Retinal pigment epithelial cell (primary cell): ENCODE measurements at regions not wholly inside any gene's neighbourhood (a gene's known extent, or its start where the extent isn't known, plus 50 kb on each side); places are given as distances from the start of the nearest gene placed in this dataset.

ENCODE experiments used
- DNase-seq: peaks from one replicate; pipeline ENCODE4 v3.0.0-alpha.2; 2010; ENCODE audit warnings: low read depth
- H3K4me3 ChIP-seq: 2 replicates; pipeline ENCODE4 v1.5.1; 2011; ENCODE audit warnings: mild to moderate bottlenecking, low read length, control low read depth, moderate library complexity
- CTCF ChIP-seq: conservative IDR thresholded peaks from 2 replicates; pipeline ENCODE4 v1.5.1; 2011; ENCODE audit warnings: low read depth, low read length, control low read depth, inconsistent platforms

- H3K4me3 ChIP-seq: no peak overlapping the region
- no peak for TF ChIP-seq CTCF
- no peak for DNase-seq
Observed at GRCh38 chr1:29777522-29777921, 541.2 kb downstream of the PTPRU start.

DNA sequence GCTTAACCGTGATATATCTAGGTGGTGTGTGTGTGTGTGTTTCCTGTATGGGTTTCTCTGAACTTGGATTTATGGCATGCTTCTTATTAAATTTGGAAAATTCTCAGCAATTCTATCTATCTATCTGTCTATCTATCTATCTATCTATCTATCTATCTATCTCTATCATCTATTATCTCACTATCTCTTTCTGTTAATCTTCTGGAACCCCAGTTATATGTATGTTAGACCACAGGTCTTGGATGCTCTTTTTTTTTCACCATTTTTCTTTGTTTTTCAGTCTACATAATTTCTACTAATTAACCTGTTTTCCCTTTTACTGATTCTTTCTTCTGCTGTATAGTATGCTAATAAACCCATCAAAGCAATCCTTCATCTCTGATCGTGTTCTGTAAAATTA lies 538.0 kb downstream of the PTPRU start:
- no peak for TF ChIP-seq CTCF
- no peak overlapping the region for H3K4me3 ChIP-seq
- DNase-seq: no peak

DNA sequence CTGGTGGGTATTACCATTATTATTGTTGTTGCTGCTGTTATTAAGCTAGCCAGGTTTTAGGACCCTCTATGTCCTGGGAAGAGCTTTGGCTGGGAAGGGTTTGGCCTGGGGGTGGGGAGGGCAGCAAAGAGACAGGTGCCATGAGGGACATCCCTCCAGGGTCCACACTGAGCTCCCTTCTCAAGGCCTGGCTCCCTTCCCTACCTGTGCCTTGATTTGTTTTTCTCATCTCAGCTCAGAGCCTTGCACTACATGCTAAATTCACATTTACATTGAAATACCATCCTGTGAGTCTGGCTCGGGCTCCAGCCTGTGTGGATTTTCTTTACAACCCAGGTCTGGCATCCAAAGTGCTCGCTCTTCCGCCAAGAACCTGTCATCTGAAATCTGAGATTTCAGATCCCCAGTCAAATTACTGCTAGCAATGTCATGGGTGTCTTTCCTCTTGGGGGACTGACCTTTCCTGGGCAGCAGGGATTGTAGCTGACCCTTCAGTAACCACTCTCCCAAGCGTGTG lies 536.3 kb downstream of the PTPRU start:
- no peak for DNase-seq
- TF ChIP-seq CTCF: no peak
- H3K4me3 ChIP-seq: no peak overlapping the region

DNA sequence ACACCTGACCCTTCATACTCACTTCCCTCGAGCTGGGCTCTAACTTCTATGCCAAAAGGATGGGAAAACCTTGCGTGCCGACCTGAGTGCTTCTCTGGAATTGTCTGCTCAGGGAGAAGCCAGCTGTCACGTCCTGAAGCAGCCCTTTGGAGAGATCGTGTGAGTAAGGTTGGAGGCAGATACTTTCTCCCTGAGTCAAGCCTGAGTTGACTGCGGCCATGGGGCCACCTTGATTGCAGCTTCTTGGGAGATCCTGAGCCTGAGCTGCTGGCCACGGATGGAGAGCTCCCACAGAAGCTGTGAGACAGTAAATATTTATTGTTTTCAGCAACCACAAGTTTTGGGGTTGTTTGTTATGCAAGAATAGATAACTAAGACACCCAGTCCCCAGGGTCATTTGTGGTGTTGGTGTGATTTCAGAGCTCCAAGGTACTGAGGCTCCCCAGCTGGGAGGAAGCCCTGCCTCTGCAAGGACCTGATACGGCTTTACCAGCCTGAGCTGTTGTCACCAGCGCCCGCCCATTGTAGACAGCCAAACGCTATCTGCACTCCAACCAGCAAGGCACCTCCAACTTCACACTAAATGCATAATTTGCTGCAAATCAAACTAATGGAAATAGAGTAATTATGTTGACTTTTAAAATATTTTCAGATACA lies 531.6 kb downstream of the PTPRU start:
- no peak for DNase-seq
- no peak for TF ChIP-seq CTCF

DNA sequence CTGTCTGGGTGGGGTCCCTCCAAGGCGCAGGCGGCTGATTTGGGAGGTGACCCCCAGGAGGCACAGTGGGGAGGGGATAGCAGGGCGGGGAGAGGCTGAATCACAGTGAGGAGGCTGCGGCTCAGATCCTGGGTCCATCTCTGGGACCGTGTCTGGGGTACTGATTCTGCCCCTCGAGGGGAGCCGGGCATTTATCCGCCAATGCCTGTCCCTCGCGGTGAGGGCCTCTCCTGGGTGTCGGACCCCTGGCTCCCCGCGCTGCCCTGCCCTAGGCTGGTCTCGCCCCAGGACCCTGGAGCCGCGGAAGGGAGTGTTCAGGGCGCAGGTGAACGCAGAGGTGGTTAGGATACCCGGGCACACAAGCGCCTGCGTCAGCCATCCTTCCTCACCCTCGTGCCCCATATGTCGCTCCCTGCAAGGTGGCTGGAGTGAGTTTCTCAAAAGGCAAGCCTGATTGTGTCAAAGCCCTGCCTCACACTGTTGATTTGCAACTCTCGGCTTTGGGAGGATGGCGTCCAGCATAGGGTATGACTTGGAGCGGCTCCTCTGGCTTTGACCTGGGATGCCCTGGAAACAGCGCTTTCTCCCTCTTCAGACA lies 530.9 kb downstream of the PTPRU start:
- DNase-seq: no peak
- no peak overlapping the region for H3K4me3 ChIP-seq
- no peak for TF ChIP-seq CTCF

More for the DNA sequence above, 531.6 kb downstream of the PTPRU start:
- no peak overlapping the region for H3K4me3 ChIP-seq

- no peak for TF ChIP-seq CTCF
- no peak overlapping the region for H3K4me3 ChIP-seq
- no peak for DNase-seq
Observed at GRCh38 chr1:29762635-29763034, 526.3 kb downstream of the PTPRU start.
